ENCODE measurements at regions not wholly inside any gene's neighbourhood (a gene's known extent, or its start where the extent isn't known, plus 50 kb on each side); places are given as distances from the start of the nearest gene placed in this dataset.

GRCh38 chr10:9735731-9736130 is 1281.9 kb upstream of the CELF2 start:
- DNase-seq (ENCODE audit: low spot score) = no peak
- H3K9me3 Mint-ChIP-seq (ENCODE audit: unreplicated experiment) = no peaks in the 10 kb centered on the region
- no peaks in the 10 kb centered on the region for H3K4me1 Mint-ChIP-seq (ENCODE audit: unreplicated experiment)
- no peaks in the 10 kb centered on the region for H3K27me3 Mint-ChIP-seq (ENCODE audit: unreplicated experiment)
- H3K36me3 Mint-ChIP-seq (ENCODE audit: low read depth, unreplicated experiment) = no peaks in the 10 kb centered on the region
- no peak overlapping the region for H3K4me3 Mint-ChIP-seq (ENCODE audit: unreplicated experiment)
- no peak overlapping the region for H3K27ac Mint-ChIP-seq (ENCODE audit: unreplicated experiment)
- TF ChIP-seq, protein P1, sequence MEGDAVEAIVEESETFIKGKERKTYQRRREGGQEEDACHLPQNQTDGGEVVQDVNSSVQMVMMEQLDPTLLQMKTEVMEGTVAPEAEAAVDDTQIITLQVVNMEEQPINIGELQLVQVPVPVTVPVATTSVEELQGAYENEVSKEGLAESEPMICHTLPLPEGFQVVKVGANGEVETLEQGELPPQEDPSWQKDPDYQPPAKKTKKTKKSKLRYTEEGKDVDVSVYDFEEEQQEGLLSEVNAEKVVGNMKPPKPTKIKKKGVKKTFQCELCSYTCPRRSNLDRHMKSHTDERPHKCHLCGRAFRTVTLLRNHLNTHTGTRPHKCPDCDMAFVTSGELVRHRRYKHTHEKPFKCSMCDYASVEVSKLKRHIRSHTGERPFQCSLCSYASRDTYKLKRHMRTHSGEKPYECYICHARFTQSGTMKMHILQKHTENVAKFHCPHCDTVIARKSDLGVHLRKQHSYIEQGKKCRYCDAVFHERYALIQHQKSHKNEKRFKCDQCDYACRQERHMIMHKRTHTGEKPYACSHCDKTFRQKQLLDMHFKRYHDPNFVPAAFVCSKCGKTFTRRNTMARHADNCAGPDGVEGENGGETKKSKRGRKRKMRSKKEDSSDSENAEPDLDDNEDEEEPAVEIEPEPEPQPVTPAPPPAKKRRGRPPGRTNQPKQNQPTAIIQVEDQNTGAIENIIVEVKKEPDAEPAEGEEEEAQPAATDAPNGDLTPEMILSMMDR (IDR thresholded peaks at IDR 0.05; ENCODE audit: unreplicated experiment) = no peak

GRCh38 chr10:9743639-9744038 is 1274.0 kb upstream of the CELF2 start:
- Mint-ChIP-seq H3K4me3 (ENCODE audit: unreplicated experiment) (no peak overlapping the region), H3K4me1 (ENCODE audit: unreplicated experiment) (no peaks in the 10 kb centered on the region), H3K9me3 (ENCODE audit: unreplicated experiment) (no peaks in the 10 kb centered on the region), H3K27me3 (ENCODE audit: unreplicated experiment) (no peaks in the 10 kb centered on the region), H3K27ac (ENCODE audit: unreplicated experiment) (no peak overlapping the region), H3K36me3 (ENCODE audit: low read depth, unreplicated experiment) (no peaks in the 10 kb centered on the region)
- TF ChIP-seq, protein P1 (IDR thresholded peaks at IDR 0.05; ENCODE audit: unreplicated experiment) = no peak
- no peak for DNase-seq (ENCODE audit: low spot score)

- H3K27me3 Mint-ChIP-seq (ENCODE audit: unreplicated experiment) = no peaks in the 10 kb centered on the region
- TF ChIP-seq, protein P1 (IDR thresholded peaks at IDR 0.05; ENCODE audit: unreplicated experiment) = no peak
- H3K9me3 Mint-ChIP-seq (ENCODE audit: unreplicated experiment) = no peaks in the 10 kb centered on the region
- DNase-seq (ENCODE audit: low spot score) = no peak
- H3K36me3 Mint-ChIP-seq (ENCODE audit: low read depth, unreplicated experiment) = no peaks in the 10 kb centered on the region
- no peak overlapping the region for H3K27ac Mint-ChIP-seq (ENCODE audit: unreplicated experiment)
- H3K4me1 Mint-ChIP-seq (ENCODE audit: unreplicated experiment) = no peaks in the 10 kb centered on the region
- H3K4me3 Mint-ChIP-seq (ENCODE audit: unreplicated experiment) = no peak overlapping the region
These were observed 1272.5 kb upstream of the CELF2 start for GRCh38 chr10:9745158-9745557.

- TF ChIP-seq, protein P1 (IDR thresholded peaks at IDR 0.05; ENCODE audit: unreplicated experiment) = no peak
- no peak overlapping the region for H3K27ac Mint-ChIP-seq (ENCODE audit: unreplicated experiment)
- H3K36me3 Mint-ChIP-seq (ENCODE audit: low read depth, unreplicated experiment) = no peaks in the 10 kb centered on the region
- H3K4me1 Mint-ChIP-seq (ENCODE audit: unreplicated experiment) = no peaks in the 10 kb centered on the region
- no peak for DNase-seq (ENCODE audit: low spot score)
- no peaks in the 10 kb centered on the region for H3K27me3 Mint-ChIP-seq (ENCODE audit: unreplicated experiment)
- no peaks in the 10 kb centered on the region for H3K9me3 Mint-ChIP-seq (ENCODE audit: unreplicated experiment)
- H3K4me3 Mint-ChIP-seq (ENCODE audit: unreplicated experiment) = no peak overlapping the region
These were observed 1260.5 kb upstream of the CELF2 start for GRCh38 chr10:9757176-9757575.

GRCh38 chr10:9759596-9759995 is 1258.1 kb upstream of the CELF2 start:
- Mint-ChIP-seq H3K36me3 (ENCODE audit: low read depth, unreplicated experiment) (no peaks in the 10 kb centered on the region), H3K9me3 (ENCODE audit: unreplicated experiment) (no peaks in the 10 kb centered on the region), H3K4me3 (ENCODE audit: unreplicated experiment) (no peak overlapping the region), H3K4me1 (ENCODE audit: unreplicated experiment) (no peaks in the 10 kb centered on the region), H3K27me3 (ENCODE audit: unreplicated experiment) (no peaks in the 10 kb centered on the region), H3K27ac (ENCODE audit: unreplicated experiment) (no peak overlapping the region)
- TF ChIP-seq, protein P1 (IDR thresholded peaks at IDR 0.05; ENCODE audit: unreplicated experiment) = no peak
- no peak for DNase-seq (ENCODE audit: low spot score)
